ENCODE measurements at regions not wholly inside any gene's neighbourhood (a gene's known extent, or its start where the extent isn't known, plus 50 kb on each side); places are given as distances from the start of the nearest gene placed in this dataset.

- Histone ChIP-seq H3K36me3 (ENCODE audit: control insufficient read depth, insufficient read depth, low read length) (no peaks in the 10 kb centered on the region), H3K9me1 (ENCODE audit: control insufficient read depth, insufficient read depth, low read length) (no peaks in the 10 kb centered on the region), H3K79me2 (ENCODE audit: control insufficient read depth, insufficient read depth, low read length) (no peaks in the 10 kb centered on the region), H3K9me3 (replicated peaks; ENCODE audit: control insufficient read depth, insufficient read depth, low read depth, low read length) (no peaks in the 10 kb centered on the region), H3K4me1 (replicated peaks in 1 of 2; ENCODE audit: control insufficient read depth in 2 of 2, insufficient read depth in 2 of 2, low read length in 2 of 2) (no peaks in the 10 kb centered on the region), H3K4me2 (ENCODE audit: insufficient read depth, low read length) (no peak overlapping the region), H3K9ac (ENCODE audit: insufficient read depth in 1 of 2, low read depth in 2 of 2, low read length in 2 of 2) (no peak overlapping the region), H3K4me3 (no peak overlapping the region), H3K27ac (ENCODE audit: extremely low read depth, low read depth, low read length) (no peak overlapping the region), H3K27me3 (ENCODE audit: control insufficient read depth in 2 of 2, insufficient read depth in 2 of 2, low read length in 2 of 2) (peaks cover 7 to 27% of the 10 kb centered on the region in 2 experiments), H2AFZ (ENCODE audit: low read depth, low read length) (no peak overlapping the region), H4K20me1 (replicated peaks; ENCODE audit: control insufficient read depth, insufficient read depth, low read length) (0 out of 2 replicates have a peak, but pooled peaks cover 4% of the 10 kb centered on the region)
- DNase-seq (ENCODE audit: extremely low read depth in 1 of 4, low spot score in 3 of 4) = no peak
- FAIRE-seq = no peak
- BruUV-seq (replicated peaks) = no TSS peak
- intact Hi-C loops (cut with micrococcal nuclease) (no loop called here), in situ Hi-C loops (cut with MboI) (no loop called here)
- ChIA-PET CTCF (ENCODE audit: low intra/inter-chr PET ratio) (no interaction called here), POLR2A (no interaction called here)
- 11% methylated on average over 2 of the region's 2 CpGs for WGBS (ENCODE audit: insufficient coverage, low coverage, missing lambda C conversion rate)
- no peak for ATAC-seq
- no peak for TF ChIP-seq NR3C1 (CRISPR knock-in tag; IDR thresholded peaks at IDR 0.05)
- TF ChIP-seq, protein P1, sequence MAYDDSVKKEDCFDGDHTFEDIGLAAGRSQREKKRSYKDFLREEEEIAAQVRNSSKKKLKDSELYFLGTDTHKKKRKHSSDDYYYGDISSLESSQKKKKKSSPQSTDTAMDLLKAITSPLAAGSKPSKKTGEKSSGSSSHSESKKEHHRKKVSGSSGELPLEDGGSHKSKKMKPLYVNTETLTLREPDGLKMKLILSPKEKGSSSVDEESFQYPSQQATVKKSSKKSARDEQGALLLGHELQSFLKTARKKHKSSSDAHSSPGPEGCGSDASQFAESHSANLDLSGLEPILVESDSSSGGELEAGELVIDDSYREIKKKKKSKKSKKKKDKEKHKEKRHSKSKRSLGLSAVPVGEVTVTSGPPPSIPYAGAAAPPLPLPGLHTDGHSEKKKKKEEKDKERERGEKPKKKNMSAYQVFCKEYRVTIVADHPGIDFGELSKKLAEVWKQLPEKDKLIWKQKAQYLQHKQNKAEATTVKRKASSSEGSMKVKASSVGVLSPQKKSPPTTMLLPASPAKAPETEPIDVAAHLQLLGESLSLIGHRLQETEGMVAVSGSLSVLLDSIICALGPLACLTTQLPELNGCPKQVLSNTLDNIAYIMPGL (CRISPR knock-in tag; IDR thresholded peaks at IDR 0.05) = no peak
- TF ChIP-seq CHD7 (IDR thresholded peaks at IDR 0.05; ENCODE audit: low read depth, low read length) = no peak
- no peak for TF ChIP-seq KDM4B (IDR thresholded peaks at IDR 0.05; ENCODE audit: borderline replicate concordance in 2 of 2, low read depth in 1 of 2)
- TF ChIP-seq ZNF41 (CRISPR knock-in tag; conservative IDR thresholded peaks at IDR 0.05) = no peak
Measured at GRCh38 chr4:4613126-4613465, 71.2 kb upstream of the STX18 start.

Data from K562 (cell line).